Left ventricle myocardium inferior (tissue), 1 donor: ENCODE measurements at regions not wholly inside any gene's neighbourhood (a gene's known extent, or its start where the extent isn't known, plus 50 kb on each side); places are given as distances from the start of the nearest gene placed in this dataset.
"Not testable (repeated sequence)": the region's sequence is repeated elsewhere in the genome, so short reads cannot be mapped to it uniquely, and the experiment has no call there.

ENCODE experiments used
- DNase-seq: peaks from one replicate; pipeline ENCODE4 v3.0.0-alpha.2; 2020
- H3K27ac ChIP-seq: fragments of 200-600 bp; replicated peaks from 2 replicates; pipeline ENCODE4 v1.8.0; 2021
- H3K27me3 ChIP-seq: fragments of 200-600 bp; 2 replicates; pipeline ENCODE4 v1.8.0; 2021; ENCODE audit warnings: low read depth
- H3K36me3 ChIP-seq: fragments of 200-600 bp; 2 replicates; pipeline ENCODE4 v1.8.0; 2021
- H3K4me1 ChIP-seq: fragments of 200-600 bp; 2 replicates; pipeline ENCODE4 v1.8.0; 2021
- H3K4me3 ChIP-seq: fragments of 200-600 bp; 2 replicates; pipeline ENCODE4 v1.8.0; 2021; ENCODE audit warnings: mild to moderate bottlenecking, moderate library complexity
- H3K9me3 ChIP-seq: fragments of 200-600 bp; replicated peaks from 2 replicates; pipeline ENCODE4 v1.8.0; 2021
- intact Hi-C: fragments of 100-400 bp; cut with micrococcal nuclease; formaldehyde crosslinking; loops from one replicate; pipeline ENCODE4 v1.11.0; 2022
- TF ChIP-seq, protein P1 (sequence below): fragments of 200-600 bp; IDR thresholded peaks from 2 replicates; pipeline ENCODE4 v1.8.0; 2021; ENCODE audit warnings: antibody characterized with exemption, mild to moderate bottlenecking, borderline replicate concordance
- donor health status: DM: no; HTN: yes; CAD: no; lungs with severe emphysema.

DNA sequence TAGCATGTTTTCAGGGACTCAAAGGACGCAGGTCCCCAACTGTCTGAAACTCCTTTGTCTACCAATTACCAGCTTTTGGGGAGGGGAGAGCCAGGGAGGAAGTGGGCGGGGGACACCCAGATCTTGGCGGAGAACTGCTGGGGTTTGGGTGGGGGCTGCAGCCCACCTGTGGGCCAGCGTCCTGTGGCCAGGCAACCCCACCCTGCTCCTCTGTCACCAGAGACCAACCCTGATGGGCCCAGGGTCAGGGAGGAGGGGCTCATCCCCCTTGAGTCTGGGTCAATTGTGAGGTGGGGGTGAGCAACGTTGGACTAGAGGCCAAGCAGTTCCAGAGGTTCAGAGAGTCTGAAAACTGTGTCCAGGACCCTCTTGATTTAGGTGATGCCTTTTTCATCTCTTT lies 96.1 kb upstream of the TARDBP start:
- DNase-seq = no peak
- H3K9me3 ChIP-seq = no peaks in the 10 kb centered on the region
- TF ChIP-seq, protein P1, sequence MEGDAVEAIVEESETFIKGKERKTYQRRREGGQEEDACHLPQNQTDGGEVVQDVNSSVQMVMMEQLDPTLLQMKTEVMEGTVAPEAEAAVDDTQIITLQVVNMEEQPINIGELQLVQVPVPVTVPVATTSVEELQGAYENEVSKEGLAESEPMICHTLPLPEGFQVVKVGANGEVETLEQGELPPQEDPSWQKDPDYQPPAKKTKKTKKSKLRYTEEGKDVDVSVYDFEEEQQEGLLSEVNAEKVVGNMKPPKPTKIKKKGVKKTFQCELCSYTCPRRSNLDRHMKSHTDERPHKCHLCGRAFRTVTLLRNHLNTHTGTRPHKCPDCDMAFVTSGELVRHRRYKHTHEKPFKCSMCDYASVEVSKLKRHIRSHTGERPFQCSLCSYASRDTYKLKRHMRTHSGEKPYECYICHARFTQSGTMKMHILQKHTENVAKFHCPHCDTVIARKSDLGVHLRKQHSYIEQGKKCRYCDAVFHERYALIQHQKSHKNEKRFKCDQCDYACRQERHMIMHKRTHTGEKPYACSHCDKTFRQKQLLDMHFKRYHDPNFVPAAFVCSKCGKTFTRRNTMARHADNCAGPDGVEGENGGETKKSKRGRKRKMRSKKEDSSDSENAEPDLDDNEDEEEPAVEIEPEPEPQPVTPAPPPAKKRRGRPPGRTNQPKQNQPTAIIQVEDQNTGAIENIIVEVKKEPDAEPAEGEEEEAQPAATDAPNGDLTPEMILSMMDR = no peak
- peaks cover 47% of the 10 kb centered on the region for H3K27me3 ChIP-seq
- H3K27ac ChIP-seq = no peak overlapping the region
- no peaks in the 10 kb centered on the region for H3K36me3 ChIP-seq
- intact Hi-C loops = no loop called here
- H3K4me1 ChIP-seq = no peaks in the 10 kb centered on the region
- no peak overlapping the region for H3K4me3 ChIP-seq

DNA sequence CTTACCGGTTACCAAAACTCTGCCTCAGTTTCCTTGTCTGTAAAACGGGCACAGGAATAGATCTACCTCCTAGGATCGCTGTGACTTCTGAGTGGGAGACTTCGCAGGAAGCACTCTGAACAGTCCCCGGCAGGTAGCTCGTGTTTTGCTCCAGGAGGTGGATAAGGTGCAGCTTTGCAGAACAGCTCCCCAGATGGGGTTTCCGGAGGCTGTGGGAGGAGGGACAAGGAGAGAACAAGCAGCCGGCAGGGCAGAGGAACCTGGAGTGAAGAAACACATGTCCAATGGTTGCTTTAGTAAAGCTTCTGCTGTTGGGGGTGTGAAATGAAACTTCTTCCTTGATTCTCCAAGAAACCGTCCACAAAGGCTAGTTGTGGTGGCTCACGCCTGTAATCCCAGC lies 95.5 kb upstream of the TARDBP start:
- H3K9me3 ChIP-seq = no peaks in the 10 kb centered on the region
- no peak overlapping the region for H3K27ac ChIP-seq
- peaks cover 47% of the 10 kb centered on the region for H3K27me3 ChIP-seq
- TF ChIP-seq, protein P1 = no peak
- H3K4me3 ChIP-seq = no peak overlapping the region
- no peaks in the 10 kb centered on the region for H3K4me1 ChIP-seq
- intact Hi-C loops = no loop called here
- no peaks in the 10 kb centered on the region for H3K36me3 ChIP-seq
- no peak for DNase-seq

DNA sequence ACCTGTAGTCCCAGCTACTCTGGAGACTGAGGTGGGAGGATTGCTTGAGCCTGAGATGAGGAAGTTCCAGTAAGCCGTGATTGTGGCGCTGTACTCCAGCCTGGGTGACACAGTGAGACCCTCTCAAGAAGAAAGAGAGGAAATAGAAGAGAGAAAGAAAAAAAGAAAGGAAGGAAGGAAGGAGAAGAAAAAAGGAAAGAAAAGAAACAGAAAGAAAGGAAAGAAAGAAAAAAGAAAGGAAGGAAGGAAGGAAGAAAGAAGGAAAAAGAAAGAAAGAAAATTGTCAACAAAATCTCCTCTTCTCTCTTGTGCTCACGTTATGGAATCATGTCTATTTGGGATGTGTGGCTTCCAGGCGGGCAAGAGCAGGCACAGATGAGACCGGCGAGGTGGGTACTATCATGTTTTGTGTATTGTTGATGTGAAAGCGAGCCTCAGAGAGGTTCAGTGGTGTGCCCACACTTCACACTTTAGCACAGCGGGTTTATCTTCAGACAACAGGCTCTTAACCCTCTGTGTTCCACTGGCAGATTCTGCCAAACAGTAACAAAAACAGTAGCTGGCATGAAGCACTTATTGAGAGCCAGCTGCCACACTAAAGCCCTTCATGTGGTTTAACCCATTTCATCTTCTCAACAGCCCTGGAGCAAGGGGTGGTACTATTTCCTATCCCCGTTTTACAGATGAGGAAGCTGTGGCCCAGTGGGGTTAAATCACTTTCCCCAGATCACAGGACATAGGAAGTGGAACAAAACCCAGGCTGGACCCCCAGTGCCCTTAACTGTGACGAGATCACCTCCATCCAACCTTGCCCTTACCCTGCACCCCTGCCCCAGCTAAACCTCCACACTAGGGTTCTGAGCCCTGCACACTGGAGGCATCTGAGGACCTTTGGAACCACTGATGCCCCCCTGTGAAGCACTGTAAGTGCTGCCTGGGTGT lies 94.7 kb upstream of the TARDBP start:
- Histone ChIP-seq H3K27me3 (peaks cover 47% of the 10 kb centered on the region), H3K9me3 (no peaks in the 10 kb centered on the region), H3K27ac (no peak overlapping the region), H3K36me3 (no peaks in the 10 kb centered on the region), H3K4me3 (no peak overlapping the region), H3K4me1 (no peaks in the 10 kb centered on the region)
- no peak for DNase-seq
- intact Hi-C loops = no loop called here
- TF ChIP-seq, protein P1 = no peak

DNA sequence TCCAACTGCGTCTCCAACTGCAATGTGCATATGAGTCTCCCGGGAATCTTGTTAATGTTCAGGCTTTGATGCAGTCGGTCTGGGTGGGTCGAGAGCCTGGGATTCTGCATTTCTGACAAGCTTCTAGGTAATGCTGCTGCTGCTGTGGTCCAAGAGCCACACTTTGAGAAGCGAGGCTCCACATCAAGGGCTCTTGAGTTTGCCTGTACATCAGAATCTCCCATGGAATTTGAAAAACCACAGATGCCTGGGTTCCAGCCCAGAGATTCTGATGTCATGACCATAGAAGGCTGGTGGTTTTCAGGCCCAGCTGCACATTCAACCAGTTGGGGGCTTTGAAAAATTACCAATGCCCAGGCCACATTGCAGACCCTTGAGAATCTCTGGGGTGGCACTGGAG lies 93.9 kb upstream of the TARDBP start:
- no peak overlapping the region for H3K4me3 ChIP-seq
- DNase-seq = no peak
- H3K4me1 ChIP-seq = no peaks in the 10 kb centered on the region
- TF ChIP-seq, protein P1 = no peak
- intact Hi-C loops = no loop called here
- H3K9me3 ChIP-seq = no peaks in the 10 kb centered on the region
- peaks cover 47% of the 10 kb centered on the region for H3K27me3 ChIP-seq
- H3K27ac ChIP-seq = no peak overlapping the region
- no peaks in the 10 kb centered on the region for H3K36me3 ChIP-seq

DNA sequence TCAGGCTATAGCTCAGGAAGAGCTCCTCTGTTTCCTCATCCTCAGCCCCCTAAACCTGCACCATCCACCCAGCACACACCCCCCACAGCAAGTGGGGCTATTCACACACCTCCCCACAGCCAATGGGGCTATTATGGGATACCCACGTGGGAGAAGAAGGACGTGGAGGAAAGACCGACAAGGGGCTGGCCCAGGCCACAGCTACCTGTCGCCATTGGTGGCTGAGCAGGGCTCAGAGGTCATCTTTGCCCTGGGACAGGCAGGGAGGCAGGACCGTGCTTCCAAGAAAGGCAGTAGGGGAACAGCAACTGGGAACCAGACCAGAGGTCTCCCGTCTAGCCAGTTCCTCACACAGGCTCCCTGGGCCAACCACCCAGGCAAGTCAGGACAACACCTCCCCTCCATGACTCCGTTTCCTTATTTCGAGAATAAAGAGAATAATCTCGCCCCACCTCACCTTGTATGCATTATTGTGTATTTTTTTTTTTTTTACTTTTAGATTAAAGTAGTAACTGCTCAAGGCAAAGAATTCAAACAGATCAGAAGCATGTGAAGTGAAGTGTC lies 92.3 kb upstream of the TARDBP start:
- Histone ChIP-seq H3K4me3 (no peak overlapping the region), H3K4me1 (no peaks in the 10 kb centered on the region), H3K27ac (no peak overlapping the region), H3K27me3 (peaks cover 38% of the 10 kb centered on the region), H3K36me3 (no peaks in the 10 kb centered on the region), H3K9me3 (peaks cover 4% of the 10 kb centered on the region)
- no peak for DNase-seq
- TF ChIP-seq, protein P1 = no peak
- intact Hi-C loops = no loop called here

DNA sequence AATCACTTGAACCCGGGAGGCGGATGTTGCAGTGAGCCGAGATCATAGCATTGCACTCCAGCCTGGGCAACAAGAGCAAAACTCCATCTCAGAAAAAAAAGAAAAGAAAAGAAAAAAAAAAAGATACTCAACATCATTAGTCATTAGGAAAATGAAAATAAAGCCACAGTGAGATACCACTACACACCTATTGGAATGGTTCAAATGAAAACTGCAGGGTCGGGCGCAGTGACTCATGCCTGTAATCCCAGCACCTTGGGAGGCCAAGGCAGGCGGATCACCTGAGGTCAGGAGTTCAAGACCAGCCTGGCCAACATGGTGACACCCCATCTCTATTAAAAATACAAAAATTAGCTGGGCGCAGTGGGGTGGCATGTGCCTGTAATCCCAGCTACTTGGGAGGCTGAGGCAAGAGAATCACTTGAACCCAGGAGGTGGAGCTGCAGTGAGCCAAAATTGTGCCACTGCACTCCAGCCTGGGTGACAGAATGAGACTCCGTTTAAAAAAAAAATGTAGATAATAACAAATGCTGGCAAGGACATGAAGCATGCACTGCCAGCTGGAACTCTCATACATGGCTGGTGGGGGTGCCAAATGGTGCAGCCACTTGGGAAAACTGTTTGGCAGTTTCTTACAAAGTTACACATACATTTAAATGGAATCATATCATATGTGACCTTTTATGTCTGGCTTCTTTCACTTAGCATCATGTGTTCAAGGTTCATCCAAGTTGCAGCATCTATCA lies 90.0 kb upstream of the TARDBP start:
- H3K27me3 ChIP-seq = peaks cover 25% of the 10 kb centered on the region
- H3K36me3 ChIP-seq, DNase-seq, H3K4me3 ChIP-seq, intact Hi-C loops, H3K9me3 ChIP-seq, H3K4me1 ChIP-seq, H3K27ac ChIP-seq: not testable (repeated sequence)
